ENCODE measurements at regions not wholly inside any gene's neighbourhood (a gene's known extent, or its start where the extent isn't known, plus 50 kb on each side); places are given as distances from the start of the nearest gene placed in this dataset.

GRCh38 chr12:125610292-125610691 is 545.1 kb downstream of the AACS start:
- Histone ChIP-seq H3K4me1 (ENCODE audit: control insufficient read depth, extremely low read depth, insufficient read depth, low read length) (no peaks in the 10 kb centered on the region), H3K27ac (ENCODE audit: insufficient read depth, low read depth, low read length) (no peak overlapping the region), H3K36me3 (ENCODE audit: control insufficient read depth in 2 of 2, extremely low read depth in 1 of 2, insufficient read depth in 2 of 2, low read length in 2 of 2) (no peaks in the 10 kb centered on the region), H4K20me1 (replicated peaks; ENCODE audit: control insufficient read depth, extremely low read depth, insufficient read depth, low read length) (no peaks in the 10 kb centered on the region), H2AFZ (ENCODE audit: low read depth, low read length) (no peak overlapping the region), H3K79me2 (ENCODE audit: control insufficient read depth, insufficient read depth, low read length) (no peaks in the 10 kb centered on the region), H3K4me2 (ENCODE audit: insufficient read depth, low read length) (no peak overlapping the region), H3K9ac (replicated peaks; ENCODE audit: extremely low read depth, insufficient read depth, low read length) (no peak overlapping the region), H3K4me3 (replicated peaks in 1 of 3; ENCODE audit: insufficient read depth in 1 of 3, low read depth in 1 of 3, low read length in 3 of 3) (no peak overlapping the region), H3K9me1 (replicated peaks; ENCODE audit: control insufficient read depth, extremely low read depth, insufficient read depth, low read length) (no peaks in the 10 kb centered on the region), H3K27me3 (ENCODE audit: control insufficient read depth in 2 of 2, insufficient read depth in 2 of 2, low read length in 2 of 2) (no peaks in the 10 kb centered on the region), H3K9me3 (replicated peaks; ENCODE audit: control insufficient read depth, insufficient read depth, low read length) (peaks cover 2% of the 10 kb centered on the region)
- FAIRE-seq (no peak), DNase-seq (ENCODE audit: low read depth, low spot score) (no peak)
- dilution Hi-C loops (cut with MboI; ENCODE audit: extremely low pct_ligation_motif_present, low sequenced_read_pairs): no loop called here
- CTCF ChIA-PET: no interaction called here
- intact Hi-C loops (cut with micrococcal nuclease): no loop called here
- POLR2A ChIA-PET: no interaction called here
- no peak for TF ChIP-seq POLR2A (IDR thresholded peaks at IDR 0.05; ENCODE audit: low read depth, low read length)
- TF ChIP-seq CTCF (IDR thresholded peaks at IDR 0.05; ENCODE audit: extremely low read depth in 1 of 2, insufficient read depth in 1 of 2, low read depth in 1 of 2, low read length in 2 of 2): no peak
- TF ChIP-seq JUN (IDR thresholded peaks at IDR 0.05; ENCODE audit: borderline replicate concordance, insufficient read depth, insufficient read length, low read depth): no peak
- no TSS peak for BruUV-seq (replicated peaks)

GRCh38 chr12:125610971-125611370 is 545.7 kb downstream of the AACS start:
- H3K36me3 ChIP-seq (ENCODE audit: control insufficient read depth in 2 of 2, extremely low read depth in 1 of 2, insufficient read depth in 2 of 2, low read length in 2 of 2): no peaks in the 10 kb centered on the region
- no peaks in the 10 kb centered on the region for H3K27me3 ChIP-seq (ENCODE audit: control insufficient read depth in 2 of 2, insufficient read depth in 2 of 2, low read length in 2 of 2)
- intact Hi-C loops (cut with micrococcal nuclease) (no loop called here), dilution Hi-C loops (cut with MboI; ENCODE audit: extremely low pct_ligation_motif_present, low sequenced_read_pairs) (no loop called here)
- DNase-seq (ENCODE audit: low read depth, low spot score): no peak
- no peak overlapping the region for H2AFZ ChIP-seq (ENCODE audit: low read depth, low read length)
- TF ChIP-seq FOS (IDR thresholded peaks at IDR 0.05; ENCODE audit: borderline replicate concordance, insufficient read depth, low read length): no peak
- no peak for TF ChIP-seq MAX (IDR thresholded peaks at IDR 0.05; ENCODE audit: insufficient read depth, insufficient read length)
- TF ChIP-seq CTCF (IDR thresholded peaks at IDR 0.05; ENCODE audit: extremely low read depth in 1 of 2, insufficient read depth in 1 of 2, low read depth in 1 of 2, low read length in 2 of 2): no peak
- no peak for TF ChIP-seq MYC (IDR thresholded peaks at IDR 0.05; ENCODE audit: low read depth, low read length)
- no peak for TF ChIP-seq EZH2 (IDR thresholded peaks at IDR 0.05; ENCODE audit: borderline replicate concordance, low read depth, low read length, severe bottlenecking)
- no peak for TF ChIP-seq JUN (IDR thresholded peaks at IDR 0.05; ENCODE audit: borderline replicate concordance, insufficient read depth, insufficient read length, low read depth)
- TF ChIP-seq GATA2 (IDR thresholded peaks at IDR 0.05; ENCODE audit: insufficient read depth, insufficient read length, low read depth, low read length): no peak
- no peak for TF ChIP-seq POLR2A (IDR thresholded peaks at IDR 0.05; ENCODE audit: low read depth, low read length)
- no peak for TF ChIP-seq POLR2AphosphoS5 (IDR thresholded peaks at IDR 0.05; ENCODE audit: insufficient read depth, low read depth, low read length)
- no peak for FAIRE-seq
- POLR2A ChIA-PET: no interaction called here
- no peaks in the 10 kb centered on the region for H3K9me1 ChIP-seq (replicated peaks; ENCODE audit: control insufficient read depth, extremely low read depth, insufficient read depth, low read length)
- no peak overlapping the region for H3K9ac ChIP-seq (replicated peaks; ENCODE audit: extremely low read depth, insufficient read depth, low read length)
- CTCF ChIA-PET: no interaction called here
- H3K4me3 ChIP-seq (replicated peaks in 1 of 3; ENCODE audit: insufficient read depth in 1 of 3, low read depth in 1 of 3, low read length in 3 of 3): no peak overlapping the region
- H3K9me3 ChIP-seq (replicated peaks; ENCODE audit: control insufficient read depth, insufficient read depth, low read length): peaks cover 2% of the 10 kb centered on the region
- no peak overlapping the region for H3K4me2 ChIP-seq (ENCODE audit: insufficient read depth, low read length)
- H3K27ac ChIP-seq (ENCODE audit: insufficient read depth, low read depth, low read length): no peak overlapping the region
- no peaks in the 10 kb centered on the region for H4K20me1 ChIP-seq (replicated peaks; ENCODE audit: control insufficient read depth, extremely low read depth, insufficient read depth, low read length)
- no peaks in the 10 kb centered on the region for H3K4me1 ChIP-seq (ENCODE audit: control insufficient read depth, extremely low read depth, insufficient read depth, low read length)
- no TSS peak for BruUV-seq (replicated peaks)
- H3K79me2 ChIP-seq (ENCODE audit: control insufficient read depth, insufficient read depth, low read length): no peaks in the 10 kb centered on the region

Data from endothelial cell of umbilical vein (primary cell).